HG03175 (cell line): ENCODE measurements at regions not wholly inside any gene's neighbourhood (a gene's known extent, or its start where the extent isn't known, plus 50 kb on each side); places are given as distances from the start of the nearest gene placed in this dataset.

Source experiments
- ATAC-seq: cut with Tn5 transposase; IDR thresholded peaks from one replicate; pipeline ENCODE4 v1.9.1; 2021; ENCODE audit warnings: mild to moderate bottlenecking, moderate library complexity; ENCODE audit not compliant: unreplicated experiment

- ATAC-seq, result no peak
Observed at GRCh38 chr2:831622-832021, 119.0 kb upstream of the SNTG2 start.

- no peak for ATAC-seq
Observed at GRCh38 chr2:831225-831536, 119.5 kb upstream of the SNTG2 start.

GRCh38 chr2:830419-831224 lies 120.0 kb upstream of the SNTG2 start:
- ATAC-seq, result no peak

- ATAC-seq, result no peak
Observed at GRCh38 chr2:829047-829446, 121.6 kb upstream of the SNTG2 start.

GRCh38 chr2:824954-825353 lies 125.7 kb upstream of the SNTG2 start:
- no peak for ATAC-seq

GRCh38 chr2:824524-824923 lies 126.1 kb upstream of the SNTG2 start:
- ATAC-seq, result no peak

GRCh38 chr2:821546-821945 lies 129.1 kb upstream of the SNTG2 start:
- ATAC-seq, result no peak

GRCh38 chr2:819601-820000 lies 131.0 kb upstream of the SNTG2 start:
- ATAC-seq, result no peak

GRCh38 chr2:819121-819520 lies 131.5 kb upstream of the SNTG2 start:
- ATAC-seq, result no peak

- no peak for ATAC-seq
Observed at GRCh38 chr2:817336-818015, 133.2 kb upstream of the SNTG2 start.

GRCh38 chr2:816278-816677 lies 134.4 kb upstream of the SNTG2 start:
- no peak for ATAC-seq

GRCh38 chr2:810397-810796 lies 133.2 kb upstream of the TMEM18 start:
- no peak for ATAC-seq

- ATAC-seq, result no peak
Observed at GRCh38 chr2:807300-807699, 130.1 kb upstream of the TMEM18 start.

GRCh38 chr2:805664-806063 lies 128.5 kb upstream of the TMEM18 start:
- ATAC-seq, result no peak

GRCh38 chr2:797993-798392 lies 120.8 kb upstream of the TMEM18 start:
- no peak for ATAC-seq

- no peak for ATAC-seq
Observed at GRCh38 chr2:797556-797955, 120.3 kb upstream of the TMEM18 start.

- no peak for ATAC-seq
Observed at GRCh38 chr2:796141-796985, 119.2 kb upstream of the TMEM18 start.

GRCh38 chr2:795531-796041 lies 118.4 kb upstream of the TMEM18 start:
- ATAC-seq, result no peak

GRCh38 chr2:794554-795241 lies 117.5 kb upstream of the TMEM18 start:
- no peak for ATAC-seq

- no peak for ATAC-seq
Observed at GRCh38 chr2:793236-793635, 116.0 kb upstream of the TMEM18 start.

GRCh38 chr2:792687-793086 lies 115.5 kb upstream of the TMEM18 start:
- no peak for ATAC-seq
